ENCODE measurements at regions not wholly inside any gene's neighbourhood (a gene's known extent, or its start where the extent isn't known, plus 50 kb on each side); places are given as distances from the start of the nearest gene placed in this dataset.
"Not testable (repeated sequence)": the region's sequence is repeated elsewhere in the genome, so short reads cannot be mapped to it uniquely, and the experiment has no call there.

DNA sequence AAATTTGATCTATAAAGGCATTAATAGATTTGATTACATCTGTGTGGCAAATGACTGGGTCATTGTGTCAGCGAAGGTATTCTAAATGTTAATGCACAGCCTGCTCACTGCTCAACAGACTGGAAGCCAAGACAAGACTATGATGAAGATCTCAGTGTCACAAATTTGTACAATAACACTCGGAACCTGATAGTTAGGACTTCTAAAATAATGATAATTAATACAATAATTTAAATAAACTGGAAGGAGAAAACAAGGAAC lies 217.4 kb downstream of the CENPC start:
- no peak overlapping the region for H3K27ac ChIP-seq (ENCODE audit: low read depth, low read length)
- H3K4me1 Mint-ChIP-seq: peaks cover 0 to 8% (median 1%) of the 10 kb centered on the region in 3 donors
- no peaks in the 10 kb centered on the region for H3K9me3 ChIP-seq (ENCODE audit: low read length)
- H3K36me3 Mint-ChIP-seq: no peaks in the 10 kb centered on the region
- no peaks in the 10 kb centered on the region for H3K36me3 ChIP-seq (ENCODE audit: insufficient read depth, low read length)
- DNase-seq: no peak
- H3K4me1 ChIP-seq (ENCODE audit: insufficient read depth, low read length): no peaks in the 10 kb centered on the region
- no peaks in the 10 kb centered on the region for H3K27me3 ChIP-seq (ENCODE audit: insufficient read depth, low read length, poor library complexity, severe bottlenecking)
- ChIA-PET POLR2A (no interaction called here), CTCF (interaction anchor here (1.6 kb wide), 1 partner anchor 11 kb away, joined by 3 read pairs; no protein-coding TSS in a partner anchor)
- H3K27me3 Mint-ChIP-seq: peaks cover 3 to 30% of the 10 kb centered on the region in 2 donors
- no peak overlapping the region for H3K27ac Mint-ChIP-seq
- H3K4me3 ChIP-seq (ENCODE audit: low read length): no peak overlapping the region
- H3K9me3 Mint-ChIP-seq: peaks cover 0 to 5% (median 0%) of the 10 kb centered on the region in 5 donors
- no peak overlapping the region for H3K4me3 Mint-ChIP-seq

DNA sequence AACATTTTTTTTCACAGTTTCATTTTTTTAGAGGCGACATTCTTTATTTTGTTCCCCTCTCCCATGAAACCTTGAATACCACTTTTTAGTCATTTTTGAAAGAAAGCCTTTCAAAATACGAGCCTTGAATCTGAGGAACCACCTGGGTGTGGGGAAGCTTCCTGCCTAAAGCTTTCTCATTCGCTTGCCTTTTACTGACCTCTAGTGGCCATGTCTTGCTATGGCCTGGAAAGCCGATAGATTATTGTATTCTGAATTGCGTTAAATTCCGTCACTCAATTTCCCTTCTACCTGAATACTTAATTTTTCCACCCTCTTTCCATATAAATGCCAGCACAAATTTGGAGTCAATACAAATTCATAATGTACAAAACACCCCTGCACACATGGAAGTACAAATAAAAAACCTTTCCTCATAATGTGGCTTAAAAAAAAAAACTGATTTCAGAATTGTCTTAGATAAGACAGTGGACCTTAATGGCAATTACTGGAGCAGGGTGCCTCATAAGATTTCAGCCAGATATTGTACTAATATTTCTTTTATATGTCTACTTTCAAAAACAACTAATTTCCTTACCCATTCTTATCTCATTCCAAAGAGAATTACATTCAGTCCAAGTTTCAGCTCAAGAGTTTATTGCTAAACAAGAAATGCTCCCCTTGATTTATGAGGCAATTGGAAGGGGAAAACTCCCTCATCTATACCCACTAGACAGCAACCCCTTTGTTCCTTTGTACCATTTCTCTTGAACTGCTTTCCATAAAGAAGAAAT lies 217.9 kb downstream of the CENPC start:
- POLR2A ChIA-PET: no interaction called here
- Histone ChIP-seq H3K9me3 (ENCODE audit: low read length) (no peaks in the 10 kb centered on the region), H3K27me3 (ENCODE audit: insufficient read depth, low read length, poor library complexity, severe bottlenecking) (no peaks in the 10 kb centered on the region), H3K36me3 (ENCODE audit: insufficient read depth, low read length) (no peaks in the 10 kb centered on the region), H3K27ac (ENCODE audit: low read depth, low read length) (no peak overlapping the region), H3K4me1 (ENCODE audit: insufficient read depth, low read length) (no peaks in the 10 kb centered on the region), H3K4me3 (ENCODE audit: low read length) (no peak overlapping the region)
- CTCF ChIA-PET: interaction anchor here (1.6 kb wide), 1 partner anchor 11 kb away, joined by 3 read pairs; no protein-coding TSS in a partner anchor
- no peaks in the 10 kb centered on the region for H3K36me3 Mint-ChIP-seq
- H3K27me3 Mint-ChIP-seq: peaks cover 3 to 27% of the 10 kb centered on the region in 2 donors
- DNase-seq: peak; percentile 1 to 55 (median 18)
- no peak overlapping the region for H3K4me3 Mint-ChIP-seq
- no peak overlapping the region for H3K27ac Mint-ChIP-seq
- peaks cover 0 to 3% (median 0%) of the 10 kb centered on the region in 5 donors for H3K9me3 Mint-ChIP-seq
- H3K4me1 Mint-ChIP-seq: peaks cover 0 to 8% (median 1%) of the 10 kb centered on the region in 3 donors

DNA sequence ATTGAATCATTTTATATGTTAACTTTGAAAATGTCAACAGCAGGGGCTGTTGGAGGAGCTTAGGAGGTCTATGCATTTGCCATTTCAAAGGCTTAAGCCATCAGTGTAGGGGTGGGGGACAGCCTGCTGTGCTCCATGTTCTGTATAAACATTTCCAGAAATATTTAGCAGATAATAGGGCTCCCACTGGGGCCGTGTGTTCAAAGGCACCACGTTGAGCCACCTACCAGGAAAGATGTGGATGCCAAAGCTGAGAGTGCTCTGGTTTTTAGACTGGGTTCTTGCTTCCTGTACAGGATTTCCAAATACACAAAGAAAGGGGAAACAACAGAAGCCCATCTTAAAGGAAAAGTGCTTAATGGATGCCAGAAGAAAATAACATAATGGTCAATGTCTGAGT lies 219.5 kb downstream of the CENPC start:
- no peak overlapping the region for H3K4me3 Mint-ChIP-seq
- no peak overlapping the region for H3K27ac ChIP-seq (ENCODE audit: low read depth, low read length)
- H3K36me3 ChIP-seq (ENCODE audit: insufficient read depth, low read length): no peaks in the 10 kb centered on the region
- POLR2A ChIA-PET: no interaction called here
- no peak for DNase-seq
- H3K36me3 Mint-ChIP-seq: no peaks in the 10 kb centered on the region
- H3K27me3 ChIP-seq (ENCODE audit: insufficient read depth, low read length, poor library complexity, severe bottlenecking): no peaks in the 10 kb centered on the region
- peaks cover 3 to 27% of the 10 kb centered on the region in 2 donors for H3K27me3 Mint-ChIP-seq
- H3K4me3 ChIP-seq (ENCODE audit: low read length): no peak overlapping the region
- no peak overlapping the region for H3K27ac Mint-ChIP-seq
- peaks cover 0 to 8% (median 1%) of the 10 kb centered on the region in 3 donors for H3K4me1 Mint-ChIP-seq
- CTCF ChIA-PET: no interaction called here
- H3K9me3 ChIP-seq (ENCODE audit: low read length): no peaks in the 10 kb centered on the region
- H3K9me3 Mint-ChIP-seq: peaks cover 0 to 3% (median 0%) of the 10 kb centered on the region in 5 donors
- H3K4me1 ChIP-seq (ENCODE audit: insufficient read depth, low read length): no peaks in the 10 kb centered on the region

DNA sequence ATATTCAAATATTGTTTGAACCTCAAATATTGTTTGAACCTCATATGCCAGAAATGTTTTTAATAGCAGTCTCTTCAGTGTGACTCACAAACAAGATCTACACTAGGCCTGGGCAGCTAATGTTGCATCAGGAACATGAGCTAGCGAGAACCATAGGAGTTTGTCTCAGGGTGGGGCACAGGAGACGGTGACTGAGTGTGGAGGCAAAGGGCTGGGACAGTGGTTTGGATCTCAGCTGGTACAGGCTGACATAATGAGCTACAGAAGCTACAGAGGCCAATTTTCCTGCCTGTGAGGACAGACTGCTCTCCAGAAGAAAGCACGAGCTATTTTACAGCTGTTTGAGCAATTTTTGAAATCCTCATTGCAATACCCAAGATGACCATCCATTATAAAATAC lies 224.7 kb downstream of the CENPC start:
- no peak overlapping the region for H3K4me3 Mint-ChIP-seq
- H3K9me3 ChIP-seq (ENCODE audit: low read length): no peaks in the 10 kb centered on the region

GRCh38 chr4:67319607-67320006 lies 225.7 kb downstream of the CENPC start:
- H3K9me3 Mint-ChIP-seq; H3K27ac ChIP-seq (ENCODE audit: low read depth, low read length); H3K27ac Mint-ChIP-seq; H3K4me1 ChIP-seq (ENCODE audit: insufficient read depth, low read length); DNase-seq; H3K27me3 Mint-ChIP-seq; H3K9me3 ChIP-seq (ENCODE audit: low read length); CTCF ChIA-PET; H3K4me3 ChIP-seq (ENCODE audit: low read length); H3K36me3 ChIP-seq (ENCODE audit: insufficient read depth, low read length); H3K36me3 Mint-ChIP-seq; H3K27me3 ChIP-seq (ENCODE audit: insufficient read depth, low read length, poor library complexity, severe bottlenecking); POLR2A ChIA-PET; H3K4me3 Mint-ChIP-seq; H3K4me1 Mint-ChIP-seq: not testable (repeated sequence)

More for the DNA sequence above, 224.7 kb downstream of the CENPC start:
- no peak for DNase-seq
- Mint-ChIP-seq H3K27ac (no peak overlapping the region), H3K27me3 (peaks cover 0 to 7% of the 10 kb centered on the region in 2 donors), H3K4me1 (no peaks in the 10 kb centered on the region), H3K9me3 (no peaks in the 10 kb centered on the region), H3K36me3 (no peaks in the 10 kb centered on the region)
- Histone ChIP-seq H3K4me3 (ENCODE audit: low read length) (no peak overlapping the region), H3K36me3 (ENCODE audit: insufficient read depth, low read length) (no peaks in the 10 kb centered on the region), H3K27me3 (ENCODE audit: insufficient read depth, low read length, poor library complexity, severe bottlenecking) (no peaks in the 10 kb centered on the region), H3K27ac (ENCODE audit: low read depth, low read length) (no peak overlapping the region), H3K4me1 (ENCODE audit: insufficient read depth, low read length) (no peaks in the 10 kb centered on the region)
- ChIA-PET POLR2A (no interaction called here), CTCF (no interaction called here)

DNA sequence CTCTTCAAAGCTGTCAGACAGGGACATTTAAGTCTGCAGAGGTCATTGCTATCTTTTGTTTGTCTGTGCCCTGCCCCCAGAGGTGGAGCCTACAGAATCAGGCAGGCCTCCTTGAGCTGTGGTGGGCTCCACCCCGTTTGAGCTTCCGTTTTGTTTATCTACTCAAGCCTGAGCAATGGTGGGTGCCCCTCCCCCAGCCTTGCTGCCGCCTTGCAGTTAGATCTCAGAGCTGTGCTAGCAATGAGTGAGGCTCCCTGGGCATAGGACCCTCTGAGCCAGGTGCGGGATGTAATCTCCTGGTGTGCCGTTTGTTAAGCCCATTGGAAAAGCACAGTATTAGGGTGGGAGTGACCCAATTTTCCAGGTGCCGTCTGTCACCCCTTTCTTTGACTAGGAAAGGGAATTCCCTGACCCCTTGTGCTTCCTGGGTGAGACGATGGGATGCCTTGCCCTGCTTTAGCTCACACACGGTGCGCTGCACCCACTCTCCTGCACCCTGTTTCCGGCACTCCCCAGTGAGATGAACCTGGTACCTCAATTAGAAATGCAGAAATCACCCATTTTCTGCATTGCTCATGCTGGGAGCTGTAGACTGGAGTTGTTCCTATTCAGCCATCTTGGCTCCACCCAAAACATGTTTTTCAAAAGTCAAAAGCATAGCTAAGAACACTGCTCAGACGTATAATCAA lies 244.7 kb downstream of the CENPC start:
- DNase-seq; H3K27ac Mint-ChIP-seq; H3K4me3 Mint-ChIP-seq; CTCF ChIA-PET; H3K9me3 Mint-ChIP-seq; H3K36me3 Mint-ChIP-seq; H3K27me3 ChIP-seq (ENCODE audit: insufficient read depth, low read length, poor library complexity, severe bottlenecking); H3K36me3 ChIP-seq (ENCODE audit: insufficient read depth, low read length); H3K27me3 Mint-ChIP-seq; H3K4me3 ChIP-seq (ENCODE audit: low read length); POLR2A ChIA-PET; H3K27ac ChIP-seq (ENCODE audit: low read depth, low read length); H3K9me3 ChIP-seq (ENCODE audit: low read length); H3K4me1 Mint-ChIP-seq; H3K4me1 ChIP-seq (ENCODE audit: insufficient read depth, low read length): not testable (repeated sequence)

DNA sequence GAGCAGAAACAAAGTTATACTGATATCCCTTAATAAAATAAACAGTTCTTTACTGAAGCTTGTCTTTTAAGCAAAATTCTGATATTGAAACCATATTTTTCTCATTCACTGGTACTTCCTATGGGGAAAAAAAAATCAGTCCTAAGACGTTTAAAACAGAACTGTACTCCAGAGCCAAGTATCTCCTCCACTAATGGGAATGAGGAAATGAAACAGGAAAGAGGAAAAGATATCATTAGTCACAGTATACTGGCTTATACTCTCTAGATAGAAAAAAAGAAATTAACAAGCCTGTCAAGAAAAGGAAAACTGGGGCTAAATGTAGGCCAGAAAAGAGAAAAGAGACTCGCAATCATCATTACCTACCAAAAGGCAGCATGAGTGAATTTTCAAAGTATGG lies 252.7 kb downstream of the CENPC start:
- CTCF ChIA-PET: no interaction called here
- H3K9me3 Mint-ChIP-seq: peaks cover 0 to 1% (median 0%) of the 10 kb centered on the region in 5 donors
- H3K36me3 Mint-ChIP-seq: no peaks in the 10 kb centered on the region
- DNase-seq: no peak
- no peaks in the 10 kb centered on the region for H3K4me1 ChIP-seq (ENCODE audit: insufficient read depth, low read length)
- POLR2A ChIA-PET: no interaction called here
- no peaks in the 10 kb centered on the region for H3K27me3 Mint-ChIP-seq
- no peak overlapping the region for H3K4me3 ChIP-seq (ENCODE audit: low read length)
- no peaks in the 10 kb centered on the region for H3K27me3 ChIP-seq (ENCODE audit: insufficient read depth, low read length, poor library complexity, severe bottlenecking)
- H3K4me1 Mint-ChIP-seq: no peaks in the 10 kb centered on the region
- H3K36me3 ChIP-seq (ENCODE audit: insufficient read depth, low read length): no peaks in the 10 kb centered on the region
- no peak overlapping the region for H3K27ac ChIP-seq (ENCODE audit: low read depth, low read length)
- H3K4me3 Mint-ChIP-seq: no peak overlapping the region
- H3K27ac Mint-ChIP-seq: no peak overlapping the region
- no peaks in the 10 kb centered on the region for H3K9me3 ChIP-seq (ENCODE audit: low read length)

DNA sequence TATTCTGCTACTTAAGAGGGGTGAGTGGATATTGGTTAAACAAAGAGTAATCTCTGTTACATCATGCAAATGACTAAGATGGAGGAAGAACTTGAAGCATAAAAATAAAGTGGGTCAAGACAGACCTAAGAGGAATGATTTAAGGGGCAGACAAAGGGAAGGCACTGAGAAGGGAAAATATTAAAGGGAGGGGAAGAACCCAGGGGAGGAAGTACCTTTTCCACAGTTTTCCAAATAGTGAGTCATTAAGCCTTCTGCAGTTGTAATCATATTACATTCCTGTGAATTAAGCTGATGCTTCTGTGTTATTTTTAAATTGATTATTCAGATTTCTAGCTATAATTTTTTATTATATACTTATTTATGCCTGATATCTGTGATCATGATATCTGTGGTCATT lies 253.3 kb downstream of the CENPC start:
- Histone ChIP-seq H3K4me3 (ENCODE audit: low read length) (no peak overlapping the region), H3K4me1 (ENCODE audit: insufficient read depth, low read length) (no peaks in the 10 kb centered on the region), H3K27me3 (ENCODE audit: insufficient read depth, low read length, poor library complexity, severe bottlenecking) (no peaks in the 10 kb centered on the region), H3K27ac (ENCODE audit: low read depth, low read length) (no peak overlapping the region), H3K36me3 (ENCODE audit: insufficient read depth, low read length) (no peaks in the 10 kb centered on the region), H3K9me3 (ENCODE audit: low read length) (no peaks in the 10 kb centered on the region)
- H3K27ac Mint-ChIP-seq: no peak overlapping the region
- H3K27me3 Mint-ChIP-seq: no peaks in the 10 kb centered on the region
- no peak for DNase-seq
- no peak overlapping the region for H3K4me3 Mint-ChIP-seq
- ChIA-PET CTCF (no interaction called here), POLR2A (no interaction called here)
- no peaks in the 10 kb centered on the region for H3K36me3 Mint-ChIP-seq
- H3K4me1 Mint-ChIP-seq: no peaks in the 10 kb centered on the region
- H3K9me3 Mint-ChIP-seq: peaks cover 0 to 5% (median 0%) of the 10 kb centered on the region in 5 donors

Data from CD8-positive, alpha-beta memory T cell (primary cell).